ENCODE measurements at regions not wholly inside any gene's neighbourhood (a gene's known extent, or its start where the extent isn't known, plus 50 kb on each side); places are given as distances from the start of the nearest gene placed in this dataset.

DNA sequence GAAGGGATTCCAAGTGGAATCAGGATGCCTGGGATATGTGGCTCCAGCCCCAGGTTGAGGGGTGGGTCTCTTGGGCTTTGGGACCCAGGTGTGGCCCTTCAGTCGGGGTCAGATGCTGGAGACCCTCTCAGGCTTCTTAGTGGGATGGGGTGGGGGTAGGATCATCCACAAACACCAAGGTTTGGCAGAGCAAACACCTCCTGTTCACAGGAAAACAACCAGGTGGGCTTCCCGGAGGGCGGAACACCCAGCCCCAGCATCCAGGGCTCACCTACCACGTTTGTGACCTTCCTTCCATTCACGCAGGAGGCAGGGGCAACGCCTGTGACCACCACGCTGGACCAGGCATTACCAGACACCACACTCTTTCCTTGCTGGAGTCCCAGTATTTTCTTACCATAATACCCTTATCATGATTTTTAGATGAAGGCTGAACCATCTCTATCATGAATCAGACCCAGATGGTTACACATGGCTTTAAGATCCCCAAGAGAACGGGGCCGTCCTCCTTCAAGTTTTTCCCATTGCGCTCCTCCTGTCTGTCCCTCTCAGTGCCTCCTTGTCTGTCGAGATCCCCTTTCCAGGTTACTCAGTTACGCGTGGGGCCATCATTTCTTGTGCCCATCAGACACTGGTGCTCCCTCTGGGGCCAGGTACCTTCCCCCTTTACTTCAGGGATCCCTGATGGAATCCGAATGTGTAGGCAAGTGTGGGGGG is 428.2 kb downstream of the NPHP4 start (continued):
- TF ChIP-seq, protein P1, sequence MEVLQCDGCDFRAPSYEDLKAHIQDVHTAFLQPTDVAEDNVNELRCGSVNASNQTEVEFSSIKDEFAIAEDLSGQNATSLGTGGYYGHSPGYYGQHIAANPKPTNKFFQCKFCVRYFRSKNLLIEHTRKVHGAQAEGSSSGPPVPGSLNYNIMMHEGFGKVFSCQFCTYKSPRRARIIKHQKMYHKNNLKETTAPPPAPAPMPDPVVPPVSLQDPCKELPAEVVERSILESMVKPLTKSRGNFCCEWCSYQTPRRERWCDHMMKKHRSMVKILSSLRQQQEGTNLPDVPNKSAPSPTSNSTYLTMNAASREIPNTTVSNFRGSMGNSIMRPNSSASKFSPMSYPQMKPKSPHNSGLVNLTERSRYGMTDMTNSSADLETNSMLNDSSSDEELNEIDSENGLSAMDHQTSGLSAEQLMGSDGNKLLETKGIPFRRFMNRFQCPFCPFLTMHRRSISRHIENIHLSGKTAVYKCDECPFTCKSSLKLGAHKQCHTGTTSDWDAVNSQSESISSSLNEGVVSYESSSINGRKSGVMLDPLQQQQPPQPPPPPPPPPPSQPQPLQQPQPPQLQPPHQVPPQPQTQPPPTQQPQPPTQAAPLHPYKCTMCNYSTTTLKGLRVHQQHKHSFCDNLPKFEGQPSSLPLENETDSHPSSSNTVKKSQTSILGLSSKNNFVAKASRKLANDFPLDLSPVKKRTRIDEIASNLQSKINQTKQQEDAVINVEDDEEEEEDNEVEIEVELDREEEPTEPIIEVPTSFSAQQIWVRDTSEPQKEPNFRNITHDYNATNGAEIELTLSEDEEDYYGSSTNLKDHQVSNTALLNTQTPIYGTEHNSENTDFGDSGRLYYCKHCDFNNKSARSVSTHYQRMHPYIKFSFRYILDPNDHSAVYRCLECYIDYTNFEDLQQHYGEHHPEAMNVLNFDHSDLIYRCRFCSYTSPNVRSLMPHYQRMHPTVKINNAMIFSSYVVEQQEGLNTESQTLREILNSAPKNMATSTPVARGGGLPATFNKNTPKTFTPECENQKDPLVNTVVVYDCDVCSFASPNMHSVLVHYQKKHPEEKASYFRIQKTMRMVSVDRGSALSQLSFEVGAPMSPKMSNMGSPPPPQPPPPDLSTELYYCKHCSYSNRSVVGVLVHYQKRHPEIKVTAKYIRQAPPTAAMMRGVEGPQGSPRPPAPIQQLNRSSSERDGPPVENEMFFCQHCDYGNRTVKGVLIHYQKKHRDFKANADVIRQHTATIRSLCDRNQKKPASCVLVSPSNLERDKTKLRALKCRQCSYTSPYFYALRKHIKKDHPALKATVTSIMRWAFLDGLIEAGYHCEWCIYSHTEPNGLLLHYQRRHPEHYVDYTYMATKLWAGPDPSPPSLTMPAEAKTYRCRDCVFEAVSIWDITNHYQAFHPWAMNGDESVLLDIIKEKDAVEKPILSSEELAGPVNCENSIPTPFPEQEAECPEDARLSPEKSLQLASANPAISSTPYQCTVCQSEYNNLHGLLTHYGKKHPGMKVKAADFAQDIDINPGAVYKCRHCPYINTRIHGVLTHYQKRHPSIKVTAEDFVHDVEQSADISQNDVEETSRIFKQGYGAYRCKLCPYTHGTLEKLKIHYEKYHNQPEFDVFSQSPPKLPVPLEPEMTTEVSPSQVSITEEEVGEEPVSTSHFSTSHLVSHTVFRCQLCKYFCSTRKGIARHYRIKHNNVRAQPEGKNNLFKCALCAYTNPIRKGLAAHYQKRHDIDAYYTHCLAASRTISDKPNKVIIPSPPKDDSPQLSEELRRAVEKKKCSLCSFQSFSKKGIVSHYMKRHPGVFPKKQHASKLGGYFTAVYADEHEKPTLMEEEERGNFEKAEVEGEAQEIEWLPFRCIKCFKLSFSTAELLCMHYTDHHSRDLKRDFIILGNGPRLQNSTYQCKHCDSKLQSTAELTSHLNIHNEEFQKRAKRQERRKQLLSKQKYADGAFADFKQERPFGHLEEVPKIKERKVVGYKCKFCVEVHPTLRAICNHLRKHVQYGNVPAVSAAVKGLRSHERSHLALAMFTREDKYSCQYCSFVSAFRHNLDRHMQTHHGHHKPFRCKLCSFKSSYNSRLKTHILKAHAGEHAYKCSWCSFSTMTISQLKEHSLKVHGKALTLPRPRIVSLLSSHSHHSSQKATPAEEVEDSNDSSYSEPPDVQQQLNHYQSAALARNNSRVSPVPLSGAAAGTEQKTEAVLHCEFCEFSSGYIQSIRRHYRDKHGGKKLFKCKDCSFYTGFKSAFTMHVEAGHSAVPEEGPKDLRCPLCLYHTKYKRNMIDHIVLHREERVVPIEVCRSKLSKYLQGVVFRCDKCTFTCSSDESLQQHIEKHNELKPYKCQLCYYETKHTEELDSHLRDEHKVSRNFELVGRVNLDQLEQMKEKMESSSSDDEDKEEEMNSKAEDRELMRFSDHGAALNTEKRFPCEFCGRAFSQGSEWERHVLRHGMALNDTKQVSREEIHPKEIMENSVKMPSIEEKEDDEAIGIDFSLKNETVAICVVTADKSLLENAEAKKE (CRISPR knock-in tag; IDR thresholded peaks at IDR 0.05) = no peak
- no peak for TF ChIP-seq STAT1 (IDR thresholded peaks at IDR 0.05; ENCODE audit: unreplicated experiment)
- TF ChIP-seq ZNF114 (CRISPR knock-in tag; IDR thresholded peaks at IDR 0.05) = no peak
- no peak for TF ChIP-seq NANOG (IDR thresholded peaks at IDR 0.05; ENCODE audit: borderline replicate concordance)
- TF ChIP-seq, protein P2, sequence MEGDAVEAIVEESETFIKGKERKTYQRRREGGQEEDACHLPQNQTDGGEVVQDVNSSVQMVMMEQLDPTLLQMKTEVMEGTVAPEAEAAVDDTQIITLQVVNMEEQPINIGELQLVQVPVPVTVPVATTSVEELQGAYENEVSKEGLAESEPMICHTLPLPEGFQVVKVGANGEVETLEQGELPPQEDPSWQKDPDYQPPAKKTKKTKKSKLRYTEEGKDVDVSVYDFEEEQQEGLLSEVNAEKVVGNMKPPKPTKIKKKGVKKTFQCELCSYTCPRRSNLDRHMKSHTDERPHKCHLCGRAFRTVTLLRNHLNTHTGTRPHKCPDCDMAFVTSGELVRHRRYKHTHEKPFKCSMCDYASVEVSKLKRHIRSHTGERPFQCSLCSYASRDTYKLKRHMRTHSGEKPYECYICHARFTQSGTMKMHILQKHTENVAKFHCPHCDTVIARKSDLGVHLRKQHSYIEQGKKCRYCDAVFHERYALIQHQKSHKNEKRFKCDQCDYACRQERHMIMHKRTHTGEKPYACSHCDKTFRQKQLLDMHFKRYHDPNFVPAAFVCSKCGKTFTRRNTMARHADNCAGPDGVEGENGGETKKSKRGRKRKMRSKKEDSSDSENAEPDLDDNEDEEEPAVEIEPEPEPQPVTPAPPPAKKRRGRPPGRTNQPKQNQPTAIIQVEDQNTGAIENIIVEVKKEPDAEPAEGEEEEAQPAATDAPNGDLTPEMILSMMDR (conservative IDR thresholded peaks at IDR 0.05; ENCODE audit: low read depth in 2 of 2) = no peak
- no peak for TF ChIP-seq EZH2phosphoT487 (IDR thresholded peaks at IDR 0.05; ENCODE audit: unreplicated experiment)
- no peak for TF ChIP-seq JUNB (IDR thresholded peaks at IDR 0.05; ENCODE audit: unreplicated experiment)
- TF ChIP-seq ZNF331 (CRISPR knock-in tag; IDR thresholded peaks at IDR 0.05; ENCODE audit: low read depth) = no peak
- TF ChIP-seq POLR2AphosphoS5 (IDR thresholded peaks at IDR 0.05; ENCODE audit: low read depth) = no peak
- TF ChIP-seq, protein P3, sequence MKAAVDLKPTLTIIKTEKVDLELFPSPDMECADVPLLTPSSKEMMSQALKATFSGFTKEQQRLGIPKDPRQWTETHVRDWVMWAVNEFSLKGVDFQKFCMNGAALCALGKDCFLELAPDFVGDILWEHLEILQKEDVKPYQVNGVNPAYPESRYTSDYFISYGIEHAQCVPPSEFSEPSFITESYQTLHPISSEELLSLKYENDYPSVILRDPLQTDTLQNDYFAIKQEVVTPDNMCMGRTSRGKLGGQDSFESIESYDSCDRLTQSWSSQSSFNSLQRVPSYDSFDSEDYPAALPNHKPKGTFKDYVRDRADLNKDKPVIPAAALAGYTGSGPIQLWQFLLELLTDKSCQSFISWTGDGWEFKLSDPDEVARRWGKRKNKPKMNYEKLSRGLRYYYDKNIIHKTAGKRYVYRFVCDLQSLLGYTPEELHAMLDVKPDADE (IDR thresholded peaks at IDR 0.05) = no peak
- no peak for TF ChIP-seq CREB1 (CRISPR knock-in tag; IDR thresholded peaks at IDR 0.05; ENCODE audit: low read depth)
- TF ChIP-seq EZH2 (IDR thresholded peaks at IDR 0.05; ENCODE audit: low read depth, unreplicated experiment) = no peak
